ENCODE measurements at regions not wholly inside any gene's neighbourhood (a gene's known extent, or its start where the extent isn't known, plus 50 kb on each side); places are given as distances from the start of the nearest gene placed in this dataset.

DNA sequence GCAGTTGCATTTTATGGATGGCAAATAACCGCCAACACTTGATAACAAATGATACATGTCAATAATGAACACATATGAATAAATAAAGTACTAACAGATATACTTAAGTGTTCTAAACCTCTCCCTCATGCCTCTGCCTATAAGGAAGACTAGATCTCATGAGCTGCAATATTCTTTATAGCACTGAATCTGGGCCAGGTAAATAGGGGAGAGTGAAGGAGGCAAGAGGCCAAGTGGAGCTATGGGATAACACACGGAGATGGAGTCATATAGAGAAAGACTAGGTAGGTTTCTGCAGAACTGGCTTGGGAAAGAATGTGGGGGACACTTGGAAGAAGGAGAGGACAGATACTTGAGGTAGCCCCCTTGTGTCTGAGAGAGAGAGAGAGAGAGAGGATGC, 354.2 kb upstream of the CFAP20DC start:
- Histone ChIP-seq H3K36me3 (no peaks in the 10 kb centered on the region), H3K4me1 (ENCODE audit: insufficient read depth) (no peaks in the 10 kb centered on the region), H3K9me3 (no peaks in the 10 kb centered on the region), H3K27ac (no peak overlapping the region), H3K4me3 (no peak overlapping the region), H3K27me3 (no peaks in the 10 kb centered on the region)
- intact Hi-C loops (cut with DNase I), result no loop called here
- DNase-seq, result no peak
- TF ChIP-seq EP300 (IDR thresholded peaks at IDR 0.05) (no peak), POLR2A (IDR thresholded peaks at IDR 0.05) (no peak)
- TF ChIP-seq, protein P1, sequence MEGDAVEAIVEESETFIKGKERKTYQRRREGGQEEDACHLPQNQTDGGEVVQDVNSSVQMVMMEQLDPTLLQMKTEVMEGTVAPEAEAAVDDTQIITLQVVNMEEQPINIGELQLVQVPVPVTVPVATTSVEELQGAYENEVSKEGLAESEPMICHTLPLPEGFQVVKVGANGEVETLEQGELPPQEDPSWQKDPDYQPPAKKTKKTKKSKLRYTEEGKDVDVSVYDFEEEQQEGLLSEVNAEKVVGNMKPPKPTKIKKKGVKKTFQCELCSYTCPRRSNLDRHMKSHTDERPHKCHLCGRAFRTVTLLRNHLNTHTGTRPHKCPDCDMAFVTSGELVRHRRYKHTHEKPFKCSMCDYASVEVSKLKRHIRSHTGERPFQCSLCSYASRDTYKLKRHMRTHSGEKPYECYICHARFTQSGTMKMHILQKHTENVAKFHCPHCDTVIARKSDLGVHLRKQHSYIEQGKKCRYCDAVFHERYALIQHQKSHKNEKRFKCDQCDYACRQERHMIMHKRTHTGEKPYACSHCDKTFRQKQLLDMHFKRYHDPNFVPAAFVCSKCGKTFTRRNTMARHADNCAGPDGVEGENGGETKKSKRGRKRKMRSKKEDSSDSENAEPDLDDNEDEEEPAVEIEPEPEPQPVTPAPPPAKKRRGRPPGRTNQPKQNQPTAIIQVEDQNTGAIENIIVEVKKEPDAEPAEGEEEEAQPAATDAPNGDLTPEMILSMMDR (IDR thresholded peaks at IDR 0.05), result no peak
- WGBS, 3 donors, result 87 to 90% (median 89%) methylated on average over 2 of the region's 2 CpGs

DNA sequence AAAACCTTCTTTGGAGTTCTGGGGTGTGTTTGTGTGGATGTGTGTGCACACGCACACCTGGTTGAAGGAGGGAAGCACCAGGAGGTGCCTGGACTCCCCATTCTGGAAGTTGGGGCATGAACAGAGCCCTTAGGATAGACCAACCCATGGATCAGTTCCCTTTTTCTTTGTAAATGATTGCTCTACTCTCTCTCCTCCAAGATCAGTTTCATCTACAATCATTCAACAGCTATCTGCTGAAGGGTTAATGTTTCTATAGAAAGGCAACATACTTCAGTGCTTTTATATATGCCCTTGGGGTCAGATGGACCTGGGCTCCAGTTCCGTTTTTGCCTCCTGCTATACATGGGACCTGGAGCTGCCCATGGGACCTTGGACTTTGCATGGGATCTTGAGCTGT, 352.1 kb upstream of the CFAP20DC start:
- Histone ChIP-seq H3K9me3 (no peaks in the 10 kb centered on the region), H3K27me3 (no peaks in the 10 kb centered on the region), H3K4me3 (no peak overlapping the region), H3K27ac (no peak overlapping the region), H3K36me3 (no peaks in the 10 kb centered on the region), H3K4me1 (ENCODE audit: insufficient read depth) (no peaks in the 10 kb centered on the region)
- intact Hi-C loops (cut with DNase I), result no loop called here
- WGBS, 3 donors, result 53 to 74% (median 61%) methylated on average over 2 of the region's 2 CpGs
- TF ChIP-seq EP300 (IDR thresholded peaks at IDR 0.05), result no peak
- TF ChIP-seq, protein P1 (IDR thresholded peaks at IDR 0.05), result no peak
- no peak for TF ChIP-seq POLR2A (IDR thresholded peaks at IDR 0.05)
- no peak for DNase-seq

DNA sequence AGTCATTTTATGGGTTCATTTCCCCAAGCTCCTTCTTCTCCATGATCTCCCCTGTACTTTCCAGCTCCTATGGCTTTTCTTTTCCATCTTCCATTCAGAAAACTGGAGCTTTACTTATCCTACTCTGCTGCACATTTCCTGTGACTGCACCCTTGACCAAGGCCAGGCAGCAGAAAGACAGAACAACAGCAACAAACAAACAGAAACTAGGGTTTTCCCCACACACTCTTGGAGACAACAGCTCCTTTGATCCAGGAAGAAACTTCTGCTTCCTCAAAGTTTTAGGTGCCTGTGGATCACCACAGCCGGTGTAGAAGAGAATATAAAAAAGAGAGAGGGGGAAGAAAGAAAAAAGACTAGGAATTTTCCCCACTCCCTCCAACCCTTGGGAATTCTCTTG, 342.3 kb upstream of the CFAP20DC start:
- Histone ChIP-seq H3K36me3 (no peaks in the 10 kb centered on the region), H3K9me3 (no peaks in the 10 kb centered on the region), H3K4me1 (ENCODE audit: insufficient read depth) (no peaks in the 10 kb centered on the region), H3K27ac (no peak overlapping the region), H3K27me3 (no peaks in the 10 kb centered on the region), H3K4me3 (no peak overlapping the region)
- intact Hi-C loops (cut with DNase I), result no loop called here
- no peak for DNase-seq
- no peak for TF ChIP-seq EP300 (IDR thresholded peaks at IDR 0.05)
- TF ChIP-seq POLR2A (IDR thresholded peaks at IDR 0.05), result no peak
- TF ChIP-seq, protein P1 (IDR thresholded peaks at IDR 0.05), result no peak
- WGBS, 3 donors, result 83 to 94% (median 86%) methylated on average over 1 of the region's 1 CpG

DNA sequence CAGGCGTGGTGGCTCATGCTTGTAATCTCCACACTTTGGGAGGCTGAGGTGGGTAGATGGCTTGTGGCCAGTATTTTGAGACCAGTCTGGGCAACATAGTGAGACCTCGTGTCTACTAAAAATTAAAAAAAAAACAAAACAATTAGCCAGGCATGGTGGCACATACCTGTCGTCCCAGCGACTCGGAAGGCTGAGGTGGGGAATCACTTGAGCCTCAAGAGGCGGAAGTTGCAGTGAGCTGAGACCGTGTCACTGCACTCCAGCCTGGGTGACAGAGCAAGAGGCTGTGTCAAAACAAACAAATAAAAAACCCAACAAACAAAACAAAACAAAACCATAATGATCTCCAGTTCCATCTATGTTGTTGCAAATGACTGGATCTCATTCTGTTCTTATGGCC, 341.3 kb upstream of the CFAP20DC start:
- H3K27ac ChIP-seq, result no peak overlapping the region
- H3K36me3 ChIP-seq, result no peaks in the 10 kb centered on the region
- WGBS, 3 donors, result 78 to 94% (median 93%) methylated on average over 7 of the region's 7 CpGs
- H3K9me3 ChIP-seq, result no peaks in the 10 kb centered on the region
- H3K27me3 ChIP-seq, result no peaks in the 10 kb centered on the region
- no peak overlapping the region for H3K4me3 ChIP-seq
- no peak for DNase-seq
- TF ChIP-seq, protein P1 (IDR thresholded peaks at IDR 0.05), result no peak
- TF ChIP-seq POLR2A (IDR thresholded peaks at IDR 0.05) (no peak), EP300 (IDR thresholded peaks at IDR 0.05) (no peak)
- H3K4me1 ChIP-seq (ENCODE audit: insufficient read depth), result no peaks in the 10 kb centered on the region
- intact Hi-C loops (cut with DNase I), result no loop called here
